ENCODE measurements at regions not wholly inside any gene's neighbourhood (a gene's known extent, or its start where the extent isn't known, plus 50 kb on each side); places are given as distances from the start of the nearest gene placed in this dataset.

GRCh38 chr21:41633627-41634026, 125.7 kb upstream of the TMPRSS2 start:
- no peak for DNase-seq

- no peak for DNase-seq
Observed at GRCh38 chr21:41632748-41633475, 125.0 kb upstream of the TMPRSS2 start.

DNA sequence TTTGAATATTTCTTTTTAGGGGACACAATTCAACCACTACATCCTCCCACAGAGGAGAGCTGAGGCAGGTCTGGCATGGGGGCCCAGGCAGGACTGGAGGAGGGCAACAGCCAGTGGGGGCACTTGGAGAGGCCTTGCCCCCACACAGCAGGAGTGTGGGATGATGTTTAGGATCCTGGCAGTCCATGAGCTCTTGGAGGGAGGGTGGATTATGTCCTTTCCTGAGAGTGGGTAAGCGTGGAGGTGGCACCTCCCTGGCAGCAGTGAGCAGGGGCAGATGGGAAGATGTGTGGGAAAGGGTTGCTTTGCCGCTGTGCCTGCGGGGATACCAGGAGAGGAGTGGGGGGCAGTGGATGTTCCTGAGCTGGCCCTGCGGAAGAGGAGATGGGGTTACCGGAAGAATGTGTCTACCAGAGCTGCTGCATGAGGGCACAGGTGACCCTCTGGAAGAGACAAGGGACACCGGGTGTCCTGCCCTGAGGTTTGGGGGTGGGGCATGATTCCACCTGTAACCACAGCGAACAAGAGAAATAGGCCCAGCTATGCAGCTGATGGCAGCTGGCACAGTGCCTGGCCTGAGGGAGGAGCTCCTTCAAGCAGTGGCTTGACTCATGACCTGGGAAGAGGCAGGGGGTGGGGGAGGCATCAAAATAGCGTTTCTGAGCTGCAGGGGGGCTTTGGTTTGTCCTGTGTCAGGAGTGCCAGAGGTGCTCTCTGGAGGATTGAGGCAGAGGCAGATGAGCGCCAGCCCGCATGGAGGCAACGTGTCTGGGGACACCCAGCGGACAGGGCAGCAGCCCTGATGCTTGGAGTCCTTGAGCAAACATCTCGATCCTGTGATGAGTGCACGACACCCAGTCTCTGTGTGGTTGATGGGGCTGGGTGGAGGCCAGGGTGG, 123.9 kb upstream of the TMPRSS2 start:
- DNase-seq, result no peak

DNA sequence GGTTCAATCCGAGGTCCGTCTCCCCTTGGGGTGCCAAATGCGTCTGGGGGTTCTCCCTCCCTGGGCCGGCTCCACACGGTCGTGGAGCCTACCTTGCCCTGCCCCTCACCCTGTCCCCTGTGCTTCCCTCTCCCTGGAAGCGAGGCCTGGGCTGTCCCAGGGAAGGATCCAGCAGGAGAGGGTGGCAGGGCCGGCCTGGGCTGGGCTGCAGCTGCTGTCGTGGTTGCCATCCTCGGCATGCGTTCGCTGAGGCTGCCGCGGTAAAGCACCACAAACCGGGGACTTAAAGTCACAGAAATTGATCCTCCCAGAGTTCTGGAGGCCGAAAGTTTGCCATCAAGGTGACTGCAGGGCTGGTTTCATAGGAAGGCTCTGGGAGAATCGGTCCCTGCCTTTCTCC, 123.0 kb upstream of the TMPRSS2 start:
- no peak for DNase-seq

- DNase-seq, result no peak
Observed at GRCh38 chr21:41630249-41630648, 122.3 kb upstream of the TMPRSS2 start.

GRCh38 chr21:41628256-41628655, 120.3 kb upstream of the TMPRSS2 start:
- DNase-seq, result no peak

GRCh38 chr21:41627428-41627827, 119.5 kb upstream of the TMPRSS2 start:
- no peak for DNase-seq

DNA sequence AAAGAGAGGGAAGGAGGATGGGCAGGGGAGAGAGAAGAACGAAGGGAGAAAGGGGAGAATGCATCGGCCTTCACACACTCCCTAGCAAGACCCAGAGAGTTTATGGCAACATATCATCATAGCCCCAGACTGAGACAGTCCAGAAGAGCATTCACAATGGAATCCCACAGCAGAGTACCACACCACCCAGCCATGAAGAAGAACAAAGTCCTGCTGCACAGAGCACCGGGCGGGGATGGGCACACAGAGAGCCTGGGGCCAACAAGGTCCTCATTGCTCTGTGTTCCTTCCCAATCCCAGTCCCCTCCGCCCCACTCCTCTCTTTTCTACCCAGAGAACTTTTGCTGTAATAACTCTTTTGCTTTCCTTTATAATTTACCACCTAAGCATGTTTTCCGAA, 118.1 kb upstream of the TMPRSS2 start:
- no peak for DNase-seq

DNA sequence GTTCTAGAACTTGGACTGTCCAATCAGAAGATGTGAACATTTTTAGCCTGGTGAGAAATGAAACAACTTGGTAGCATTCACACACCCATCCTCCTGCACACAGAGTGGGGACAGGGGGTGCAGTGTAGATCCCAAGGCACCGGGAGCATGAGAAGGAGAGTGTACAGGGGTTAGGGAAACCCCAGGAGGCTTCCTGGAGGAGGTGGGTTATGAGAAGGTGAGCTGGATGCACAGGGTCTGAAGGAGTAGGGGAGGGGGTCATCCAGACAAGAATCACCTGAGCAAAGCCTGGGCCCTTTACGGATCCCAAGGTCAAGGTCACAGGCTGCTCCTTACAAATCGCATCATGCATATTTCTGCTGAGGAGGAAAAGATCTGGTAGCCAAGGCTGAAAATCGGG, 117.5 kb upstream of the TMPRSS2 start:
- no peak for DNase-seq

GRCh38 chr21:41624674-41625310, 116.8 kb upstream of the TMPRSS2 start:
- no peak for DNase-seq

DNA sequence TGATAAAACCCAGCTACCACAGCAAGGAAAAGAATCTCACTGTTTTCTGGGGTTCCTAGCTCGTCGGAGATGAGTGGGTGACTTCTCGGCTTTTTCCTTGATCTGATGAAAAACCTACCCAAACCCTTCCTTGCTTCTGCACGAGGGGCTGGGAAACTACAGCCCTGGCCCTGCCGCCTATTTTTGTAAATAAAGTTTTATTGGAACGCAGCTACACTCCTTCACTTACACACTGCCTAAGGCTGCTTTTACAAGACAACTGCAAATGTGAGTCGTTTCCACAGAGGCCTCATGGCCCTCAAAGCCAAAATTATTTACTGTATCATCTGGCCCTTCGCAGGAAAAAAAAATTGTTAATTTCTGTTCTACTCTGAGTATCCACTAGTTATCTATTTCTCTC, 116.0 kb upstream of the TMPRSS2 start:
- DNase-seq, result no peak

DNA sequence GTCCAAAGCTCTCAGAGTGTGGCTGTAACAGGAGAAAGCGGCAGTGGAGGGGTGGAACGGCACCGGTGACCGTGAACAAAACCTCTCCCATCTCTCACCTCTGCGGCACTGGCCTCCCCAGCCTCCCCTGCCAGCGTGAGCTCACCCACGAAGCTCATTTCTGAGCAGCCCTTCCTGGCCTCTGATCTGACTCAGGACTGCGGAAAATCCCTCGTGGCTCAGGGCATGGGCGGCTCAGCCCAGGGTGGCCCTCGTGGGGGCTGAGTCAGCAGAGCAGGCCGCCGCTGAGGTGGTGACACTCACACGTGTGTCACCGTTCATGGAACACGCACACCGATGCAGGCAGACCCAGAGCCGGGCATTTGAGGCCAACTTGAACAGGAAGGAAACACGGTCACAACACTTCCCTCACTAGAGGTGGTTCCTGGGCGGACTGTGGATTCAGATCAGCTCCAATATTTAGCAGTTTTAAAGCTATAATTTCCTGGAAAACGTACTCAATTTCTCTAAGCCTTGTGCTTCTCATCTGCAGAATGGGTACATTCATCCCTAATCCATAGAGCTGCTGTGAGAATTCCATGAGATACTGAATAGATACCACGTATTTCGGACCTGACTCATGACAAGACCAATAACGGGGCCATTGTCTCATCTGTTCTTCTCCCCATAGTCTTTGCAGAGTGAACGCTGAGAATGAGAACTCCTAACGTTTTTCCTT, 115.0 kb upstream of the TMPRSS2 start:
- no peak for DNase-seq

- no peak for DNase-seq
Observed at GRCh38 chr21:41622201-41622600, 114.2 kb upstream of the TMPRSS2 start.

- no peak for DNase-seq
Observed at GRCh38 chr21:41621513-41621912, 113.6 kb upstream of the TMPRSS2 start.

DNA sequence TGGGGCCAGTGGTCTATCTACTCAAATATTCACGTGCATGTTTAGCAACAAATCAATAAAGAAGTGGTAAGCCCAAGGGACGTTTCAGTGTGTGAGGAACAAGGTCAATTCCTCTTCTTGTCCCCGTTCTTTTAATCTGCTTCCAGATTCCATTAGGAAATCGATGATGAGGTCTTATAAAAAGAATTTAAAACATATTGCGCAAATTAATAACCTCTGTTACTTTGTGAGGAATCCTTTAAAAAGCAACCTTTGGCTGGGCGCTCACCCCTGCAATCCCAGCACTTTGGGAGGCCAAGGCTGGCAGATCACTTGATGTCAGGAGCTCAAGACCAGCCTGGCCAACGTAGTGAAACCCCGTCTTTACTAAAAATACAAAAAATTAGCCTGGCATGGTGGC, 113.0 kb upstream of the TMPRSS2 start:
- no peak for DNase-seq

- no peak for DNase-seq
Observed at GRCh38 chr21:41620541-41620940, 112.6 kb upstream of the TMPRSS2 start.

GRCh38 chr21:41616031-41616591, 108.2 kb upstream of the TMPRSS2 start:
- peak in 21 of 58 donors; percentile 1 to 51 (median 17) for DNase-seq

GRCh38 chr21:41615613-41616012, 107.7 kb upstream of the TMPRSS2 start:
- peak in 7 of 58 donors; percentile 9 to 61 (median 15) for DNase-seq

GRCh38 chr21:41614511-41614910, 106.6 kb upstream of the TMPRSS2 start:
- no peak for DNase-seq

- peak in 2 of 58 donors; percentile 7 to 17 for DNase-seq
Observed at GRCh38 chr21:41613533-41613909, 105.6 kb upstream of the TMPRSS2 start.
